PFSK-1 (cell line): ENCODE measurements at regions not wholly inside any gene's neighbourhood (a gene's known extent, or its start where the extent isn't known, plus 50 kb on each side); places are given as distances from the start of the nearest gene placed in this dataset.

Source experiments
- POLR2AphosphoS5 ChIP-seq: IDR thresholded peaks from 2 replicates; pipeline ENCODE4 v1.6.1; 2012; ENCODE audit warnings: low read depth, mild to moderate bottlenecking, control low read depth, low read length, moderate library complexity
- REST ChIP-seq, 2 experiments: IDR thresholded peaks; 2 replicates each; pipeline versions ENCODE4 v1.6.1 to v1.8.0; 2011 to 2012; ENCODE audit warnings: low read depth in 2 of 2, low read length in 2 of 2, control low read depth in 1 of 2, inconsistent platforms in 1 of 2, mild to moderate bottlenecking in 1 of 2, moderate library complexity in 1 of 2; ENCODE audit not compliant: insufficient read depth in 1 of 2
- SIN3A ChIP-seq: IDR thresholded peaks from 2 replicates; pipeline ENCODE4 v1.6.1; 2012; ENCODE audit warnings: mild to moderate bottlenecking, low read length, moderate library complexity, borderline replicate concordance; ENCODE audit not compliant: insufficient read depth

DNA sequence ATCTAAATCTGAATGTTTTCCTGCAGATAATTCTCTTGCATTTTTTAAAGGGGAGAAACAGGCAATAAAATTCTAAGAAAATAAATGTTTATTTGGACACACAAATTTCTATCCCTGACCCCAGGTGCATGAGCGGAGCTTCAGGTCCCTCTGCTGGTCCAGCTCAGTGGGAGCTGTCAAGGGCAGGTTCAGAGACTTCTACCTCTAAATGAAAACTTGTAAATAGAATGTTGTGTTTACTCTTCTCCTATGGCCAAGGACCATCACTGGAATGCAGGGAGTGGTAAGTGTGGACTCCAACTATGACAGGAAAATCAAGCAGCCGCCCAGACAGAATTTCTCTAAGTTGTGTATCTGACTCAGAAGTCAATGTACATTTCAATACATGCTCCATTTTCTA lies 148.6 kb upstream of the TTC29 start:
- TF ChIP-seq SIN3A (no peak), REST (IDR thresholded peaks at IDR 0.05; ENCODE audit: insufficient read depth in 1 of 2, low read depth in 2 of 2, low read length in 2 of 2) (no peak), POLR2AphosphoS5 (no peak)
